MCF 10A (cell line): ENCODE measurements at regions not wholly inside any gene's neighbourhood (a gene's known extent, or its start where the extent isn't known, plus 50 kb on each side); places are given as distances from the start of the nearest gene placed in this dataset.
"Not testable (repeated sequence)": the region's sequence is repeated elsewhere in the genome, so short reads cannot be mapped to it uniquely, and the experiment has no call there.

Source experiments
- BruUV-seq: library from RNA; stranded (reverse); fragments of 400-500 nt; replicated peaks from 2 replicates; lab custom pipeline; 2021; lab: Mats Ljungman, UMichigan
- CTCF ChIA-PET: fragments of 300-600 bp; sonication (Branson Sonifier 250); formaldehyde crosslinking; extraction: SDS; loops from one replicate; lab custom pipeline; 2021; ENCODE audit warnings: antibody characterized with exemption, inconsistent platforms; lab: Yijun Ruan, JAX
- POLR2A ChIA-PET: fragments of 300-600, 350-650 bp; sonication (Branson Sonifier 250); formaldehyde crosslinking; extraction: SDS; loops from one replicate; lab custom pipeline; 2020; ENCODE audit warnings: antibody characterized with exemption, inconsistent platforms; lab: Yijun Ruan, JAX
- DNase-seq: peaks from one replicate; pipeline ENCODE4 v3.0.0-alpha.2; 2018; ENCODE audit not compliant: unreplicated experiment
- H3K27ac Mint-ChIP-seq: one replicate; pipeline ENCODE4 v1.8.0; 2022; ENCODE audit warnings: mild to moderate bottlenecking, low read depth, mixed read lengths; ENCODE audit not compliant: unreplicated experiment
- H3K27me3 Mint-ChIP-seq: one replicate; pipeline ENCODE4 v1.8.0; 2022; ENCODE audit warnings: mixed read lengths; ENCODE audit not compliant: insufficient read depth, unreplicated experiment
- H3K36me3 Mint-ChIP-seq: one replicate; pipeline ENCODE4 v1.8.0; 2022; ENCODE audit warnings: mild to moderate bottlenecking, moderate library complexity, mixed read lengths; ENCODE audit not compliant: insufficient read depth, unreplicated experiment
- H3K4me1 Mint-ChIP-seq: one replicate; pipeline ENCODE4 v1.8.0; 2022; ENCODE audit warnings: mixed read lengths; ENCODE audit not compliant: insufficient read depth, unreplicated experiment
- H3K4me3 Mint-ChIP-seq: one replicate; pipeline ENCODE4 v1.8.0; 2022; ENCODE audit warnings: mild to moderate bottlenecking, moderate library complexity, mixed read lengths; ENCODE audit not compliant: unreplicated experiment
- H3K9me3 Mint-ChIP-seq: one replicate; pipeline ENCODE4 v1.8.0; 2022; ENCODE audit warnings: mixed read lengths; ENCODE audit not compliant: unreplicated experiment
- CTCF ChIP-seq: fragments of 200-600 bp; IDR thresholded peaks from one replicate; pipeline ENCODE4 v1.8.0; 2022; ENCODE audit warnings: antibody characterized with exemption, mild to moderate bottlenecking; ENCODE audit not compliant: unreplicated experiment
- intact Hi-C: fragments of 100-400 bp; cut with micrococcal nuclease; formaldehyde crosslinking; loops from 2 replicates; pipeline ENCODE4 v1.14.1; 2022

- TF ChIP-seq CTCF, result no peak
- CTCF ChIA-PET, result interaction anchor here (0.9 kb wide), 1 partner anchor 12 kb away, joined by 3 read pairs; no protein-coding TSS in a partner anchor
- peaks cover 44% of the 10 kb centered on the region for H3K27me3 Mint-ChIP-seq
- peaks cover 6% of the 10 kb centered on the region for H3K9me3 Mint-ChIP-seq
- H3K4me3 Mint-ChIP-seq, result no peak overlapping the region
- intact Hi-C loops, result no loop called here
- no peaks in the 10 kb centered on the region for H3K4me1 Mint-ChIP-seq
- no peak overlapping the region for H3K27ac Mint-ChIP-seq
- POLR2A ChIA-PET, result no interaction called here
- no peak for DNase-seq
- H3K36me3 Mint-ChIP-seq, result no peaks in the 10 kb centered on the region
- BruUV-seq, result no TSS peak
Observed at GRCh38 chr2:199055336-199055735, 402.4 kb downstream of the SATB2 start.

- Mint-ChIP-seq H3K4me1 (no peaks in the 10 kb centered on the region), H3K27me3 (peaks cover 11% of the 10 kb centered on the region), H3K36me3 (no peaks in the 10 kb centered on the region), H3K4me3 (no peak overlapping the region), H3K27ac (no peak overlapping the region), H3K9me3 (no peaks in the 10 kb centered on the region)
- no peak for TF ChIP-seq CTCF
- no TSS peak for BruUV-seq
- ChIA-PET POLR2A (no interaction called here), CTCF (no interaction called here)
- intact Hi-C loops, result no loop called here
- no peak for DNase-seq
Observed at GRCh38 chr2:199042660-199043379, 414.9 kb downstream of the SATB2 start.

- Mint-ChIP-seq H3K9me3 (no peaks in the 10 kb centered on the region), H3K36me3 (no peaks in the 10 kb centered on the region), H3K27ac (no peak overlapping the region), H3K4me1 (no peaks in the 10 kb centered on the region), H3K27me3 (peaks cover 12% of the 10 kb centered on the region), H3K4me3 (no peak overlapping the region)
- ChIA-PET CTCF (no interaction called here), POLR2A (no interaction called here)
- intact Hi-C loops, result no loop called here
- TF ChIP-seq CTCF, result no peak
- no peak for DNase-seq
- no TSS peak for BruUV-seq
Observed at GRCh38 chr2:199040522-199040921, 417.2 kb downstream of the SATB2 start.

GRCh38 chr2:199033761-199034160, 424.0 kb downstream of the SATB2 start:
- intact Hi-C loops, CTCF ChIA-PET, BruUV-seq, H3K4me1 Mint-ChIP-seq, H3K4me3 Mint-ChIP-seq, DNase-seq, POLR2A ChIA-PET, H3K9me3 Mint-ChIP-seq, H3K36me3 Mint-ChIP-seq, H3K27ac Mint-ChIP-seq: not testable (repeated sequence)
- peaks cover 12% of the 10 kb centered on the region for H3K27me3 Mint-ChIP-seq
